Tibial nerve (tissue), 4 donors: ENCODE measurements at regions not wholly inside any gene's neighbourhood (a gene's known extent, or its start where the extent isn't known, plus 50 kb on each side); places are given as distances from the start of the nearest gene placed in this dataset.

Source experiments
- EP300 ChIP-seq, 2 donors: sonication (generic); formaldehyde crosslinking; IDR thresholded peaks; one replicate each; pipeline ENCODE4 v1.6.1; 2017; ENCODE audit warnings: antibody characterized with exemption in 2 of 2, mild to moderate bottlenecking in 1 of 2
- POLR2A ChIP-seq, 2 donors: fragments of 450-650 bp; IDR thresholded peaks; one replicate each; pipeline ENCODE4 v1.6.1; 2017; ENCODE audit warnings: antibody characterized with exemption in 2 of 2, mild to moderate bottlenecking in 2 of 2, moderate library complexity in 2 of 2
- TF ChIP-seq, protein P1 (sequence below), 5 experiments: fragments of 200-600 bp in 3 of 5; fragments of 450-650 bp in 2 of 5; sonication (generic) in 3 of 5; IDR thresholded peaks; one replicate each; pipeline ENCODE4 v1.5.1; 2016 to 2019; ENCODE audit warnings: antibody characterized with exemption in 5 of 5, mild to moderate bottlenecking in 3 of 5, moderate library complexity in 2 of 5

DNA sequence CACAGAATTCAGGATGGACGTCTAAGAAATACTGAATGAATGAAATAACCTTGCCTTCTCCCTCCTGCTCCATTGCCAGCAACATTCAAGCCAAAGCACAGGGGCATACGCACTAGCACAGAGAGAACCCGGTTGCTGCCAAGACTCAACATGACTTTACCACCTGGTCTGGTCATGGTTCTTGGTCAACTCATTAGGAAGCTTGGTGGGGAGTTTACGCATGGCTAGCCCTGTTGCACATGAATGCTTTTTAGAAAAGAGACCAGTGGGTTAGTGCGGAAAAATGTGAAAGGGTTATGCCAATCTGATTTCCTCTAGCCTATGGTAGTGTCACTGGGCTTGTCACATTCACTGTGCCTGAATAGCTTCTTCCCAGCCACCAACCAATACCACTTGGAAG is 187.6 kb upstream of the NEBL start:
- TF ChIP-seq, protein P1, sequence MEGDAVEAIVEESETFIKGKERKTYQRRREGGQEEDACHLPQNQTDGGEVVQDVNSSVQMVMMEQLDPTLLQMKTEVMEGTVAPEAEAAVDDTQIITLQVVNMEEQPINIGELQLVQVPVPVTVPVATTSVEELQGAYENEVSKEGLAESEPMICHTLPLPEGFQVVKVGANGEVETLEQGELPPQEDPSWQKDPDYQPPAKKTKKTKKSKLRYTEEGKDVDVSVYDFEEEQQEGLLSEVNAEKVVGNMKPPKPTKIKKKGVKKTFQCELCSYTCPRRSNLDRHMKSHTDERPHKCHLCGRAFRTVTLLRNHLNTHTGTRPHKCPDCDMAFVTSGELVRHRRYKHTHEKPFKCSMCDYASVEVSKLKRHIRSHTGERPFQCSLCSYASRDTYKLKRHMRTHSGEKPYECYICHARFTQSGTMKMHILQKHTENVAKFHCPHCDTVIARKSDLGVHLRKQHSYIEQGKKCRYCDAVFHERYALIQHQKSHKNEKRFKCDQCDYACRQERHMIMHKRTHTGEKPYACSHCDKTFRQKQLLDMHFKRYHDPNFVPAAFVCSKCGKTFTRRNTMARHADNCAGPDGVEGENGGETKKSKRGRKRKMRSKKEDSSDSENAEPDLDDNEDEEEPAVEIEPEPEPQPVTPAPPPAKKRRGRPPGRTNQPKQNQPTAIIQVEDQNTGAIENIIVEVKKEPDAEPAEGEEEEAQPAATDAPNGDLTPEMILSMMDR (IDR thresholded peaks at IDR 0.05), result no peak
- no peak for TF ChIP-seq POLR2A (IDR thresholded peaks at IDR 0.05)
- TF ChIP-seq EP300 (IDR thresholded peaks at IDR 0.05), result no peak
